ENCODE measurements at regions not wholly inside any gene's neighbourhood (a gene's known extent, or its start where the extent isn't known, plus 50 kb on each side); places are given as distances from the start of the nearest gene placed in this dataset.

GRCh38 chr1:47638713-47639112 lies 200.9 kb downstream of the FOXD2 start:
- no peak for TF ChIP-seq CTCF (IDR thresholded peaks at IDR 0.05)
- no peak for TF ChIP-seq POLR2A (IDR thresholded peaks at IDR 0.05)

All from Peyer's patch (tissue), 4 donors.